SJCRH30 (cell line): ENCODE measurements at regions not wholly inside any gene's neighbourhood (a gene's known extent, or its start where the extent isn't known, plus 50 kb on each side); places are given as distances from the start of the nearest gene placed in this dataset.

ENCODE experiments used
- DNase-seq, 2 experiments: peaks; one replicate each; pipeline ENCODE4 v3.0.0-alpha.2; 2015 to 2020
- H3K27ac ChIP-seq: fragments of 250-450 bp; sonication (Bioruptor Pico); 2 replicates; pipeline ENCODE4 v1.5.1; 2020; ENCODE audit warnings: mild to moderate bottlenecking, moderate library complexity
- H3K27me3 ChIP-seq: fragments of 250-450 bp; sonication (Bioruptor Pico); 2 replicates; pipeline ENCODE4 v1.5.1; 2020; ENCODE audit warnings: mild to moderate bottlenecking, moderate library complexity
- H3K36me3 ChIP-seq: fragments of 250-450 bp; sonication (Bioruptor Pico); 2 replicates; pipeline ENCODE4 v1.5.1; 2020; ENCODE audit warnings: mild to moderate bottlenecking, moderate library complexity
- H3K4me1 ChIP-seq: fragments of 250-450 bp; sonication (Bioruptor Pico); 2 replicates; pipeline ENCODE4 v1.5.1; 2020; ENCODE audit warnings: mild to moderate bottlenecking, moderate library complexity
- H3K4me3 ChIP-seq: fragments of 250-450 bp; sonication (Bioruptor Pico); 2 replicates; pipeline ENCODE4 v1.5.1; 2020; ENCODE audit warnings: mild to moderate bottlenecking, moderate library complexity
- H3K9me3 ChIP-seq: fragments of 250-450 bp; sonication (Bioruptor Pico); replicated peaks from 2 replicates; pipeline ENCODE4 v1.5.1; 2020; ENCODE audit warnings: mild to moderate bottlenecking, moderate library complexity

DNA sequence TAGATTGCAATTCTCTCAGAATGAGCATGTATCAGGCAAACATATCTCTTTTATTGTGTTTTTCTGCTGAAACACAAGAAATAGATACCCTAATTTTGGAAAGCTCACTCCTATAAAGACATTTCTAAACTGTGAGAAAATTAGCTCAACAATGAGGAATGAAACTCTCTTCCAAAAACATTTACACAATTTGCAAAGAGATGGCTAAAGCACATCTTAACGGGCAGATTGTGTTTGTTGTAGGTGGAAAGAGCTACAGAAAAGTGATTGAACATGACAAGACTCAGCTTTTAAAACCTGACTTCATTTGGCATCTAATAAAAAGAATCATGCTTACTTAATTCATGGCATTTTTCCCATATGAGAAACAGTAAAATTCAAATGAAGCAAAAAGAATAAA, 175.0 kb upstream of the SLC39A10 start:
- DNase-seq: no peak
- peaks cover 7% of the 10 kb centered on the region for H3K4me1 ChIP-seq
- H3K27me3 ChIP-seq: no peaks in the 10 kb centered on the region
- peaks cover 5% of the 10 kb centered on the region; the same call in 1 of the 2 replicates for H3K9me3 ChIP-seq
- H3K27ac ChIP-seq: no peak overlapping the region
- H3K4me3 ChIP-seq: no peak overlapping the region
- H3K36me3 ChIP-seq: no peaks in the 10 kb centered on the region

DNA sequence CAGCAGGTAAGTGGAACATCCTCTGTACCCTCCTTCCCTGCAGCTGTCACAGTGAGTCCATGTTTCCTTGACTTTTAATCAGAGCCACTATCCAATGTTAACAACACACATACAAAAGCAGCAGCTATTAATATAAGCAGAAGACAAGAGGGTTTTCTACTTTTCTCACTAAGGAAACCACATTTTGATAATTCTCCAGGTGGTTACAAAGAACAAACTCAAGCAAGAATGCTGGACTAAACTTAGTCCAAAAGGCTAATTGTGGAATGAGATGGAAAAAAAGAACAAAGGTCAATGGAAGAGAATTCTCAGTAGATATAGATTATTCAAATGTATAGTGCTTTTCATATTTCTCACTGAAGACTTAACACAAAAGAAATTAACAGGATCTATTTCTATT, 176.9 kb upstream of the SLC39A10 start:
- H3K36me3 ChIP-seq: no peaks in the 10 kb centered on the region
- H3K4me3 ChIP-seq: no peak overlapping the region
- no peaks in the 10 kb centered on the region for H3K4me1 ChIP-seq
- no peak for DNase-seq
- 0 out of 2 replicates have a peak, but pooled peaks cover 3% of the 10 kb centered on the region for H3K27me3 ChIP-seq
- H3K27ac ChIP-seq: no peak overlapping the region
- peaks cover 6% of the 10 kb centered on the region; the same call in 1 of the 2 replicates for H3K9me3 ChIP-seq

DNA sequence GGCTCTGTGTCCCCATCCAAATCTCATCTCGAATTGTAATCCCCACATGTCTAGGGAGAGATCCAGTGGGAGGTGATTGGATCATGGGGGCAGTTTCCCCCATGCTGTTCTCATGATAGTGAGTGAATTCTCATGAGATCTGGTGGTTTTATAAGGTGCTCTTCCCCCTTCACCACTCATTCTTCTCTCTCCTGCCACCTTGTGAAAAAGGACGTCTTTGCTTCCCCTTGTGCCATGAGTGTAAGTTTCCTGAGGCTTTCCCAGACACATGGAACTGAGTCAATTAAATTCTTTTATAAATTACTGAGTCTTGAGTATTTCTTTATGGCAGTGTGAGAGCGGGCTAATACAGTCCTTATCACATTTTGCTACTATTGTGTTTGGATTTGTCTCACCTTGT, 177.6 kb upstream of the SLC39A10 start:
- H3K36me3 ChIP-seq: no peaks in the 10 kb centered on the region
- H3K27ac ChIP-seq: no peak overlapping the region
- H3K4me3 ChIP-seq: no peak overlapping the region
- no peaks in the 10 kb centered on the region for H3K4me1 ChIP-seq
- no peak for DNase-seq
- H3K27me3 ChIP-seq: 0 out of 2 replicates have a peak, but pooled peaks cover 3% of the 10 kb centered on the region
- H3K9me3 ChIP-seq: peaks cover 6% of the 10 kb centered on the region; the same call in 1 of the 2 replicates

DNA sequence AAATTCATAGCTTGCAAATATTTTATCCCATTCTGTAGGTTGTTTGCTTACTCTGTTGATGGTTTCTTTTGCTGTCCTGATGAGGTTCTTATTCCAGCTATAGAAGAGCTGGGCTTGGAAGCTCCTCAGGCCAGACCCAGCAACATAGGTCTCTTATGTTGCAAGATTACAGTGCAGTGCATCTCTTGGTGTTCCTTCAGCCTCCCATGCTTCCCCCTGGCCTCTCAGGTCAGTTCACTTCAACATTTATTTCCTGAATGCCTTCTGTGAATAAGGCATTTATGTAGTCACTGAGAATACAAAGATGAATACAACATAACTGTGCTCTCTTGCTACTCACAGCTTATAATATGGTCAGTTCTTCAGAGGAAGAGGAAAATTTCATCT, 179.0 kb upstream of the SLC39A10 start:
- DNase-seq: no peak
- Histone ChIP-seq H3K36me3 (no peaks in the 10 kb centered on the region), H3K9me3 (peaks cover 6% of the 10 kb centered on the region; the same call in 1 of the 2 replicates), H3K4me3 (no peak overlapping the region), H3K27ac (no peak overlapping the region), H3K27me3 (0 out of 2 replicates have a peak, but pooled peaks cover 3% of the 10 kb centered on the region), H3K4me1 (no peaks in the 10 kb centered on the region)

DNA sequence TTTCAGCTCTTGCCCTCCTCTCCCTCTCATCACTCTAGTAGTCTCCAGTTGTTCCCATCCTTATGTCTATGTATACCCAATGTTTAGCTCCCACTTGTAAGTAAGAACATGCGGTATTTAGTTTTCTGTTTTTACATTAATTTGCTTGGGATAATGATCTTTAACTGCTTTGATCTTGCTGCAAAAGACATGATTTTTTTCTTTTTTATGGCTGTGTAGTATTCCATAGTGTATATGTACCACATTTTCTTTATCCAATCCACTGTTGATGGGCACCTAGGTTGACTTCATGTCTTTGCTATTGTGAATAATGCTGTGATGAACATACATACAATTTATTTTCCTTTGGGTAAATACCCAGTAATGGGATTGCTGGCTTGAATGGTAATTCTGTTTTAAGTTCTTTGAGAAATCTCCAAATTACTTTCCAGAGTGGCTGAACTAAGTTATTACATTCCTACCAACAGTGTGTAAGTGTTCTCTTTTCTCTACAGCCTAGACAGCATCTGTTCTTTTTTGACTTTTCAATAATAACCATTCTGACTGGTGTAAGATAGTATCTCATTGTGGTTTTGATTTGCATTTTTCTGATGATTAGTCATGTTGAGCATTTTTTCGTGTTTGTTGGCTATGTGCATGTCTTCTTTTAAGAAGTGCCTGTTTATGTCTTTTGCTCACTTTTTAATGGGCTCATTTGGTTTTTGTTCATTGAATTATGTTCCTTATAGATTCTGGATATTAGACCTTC, 179.6 kb upstream of the SLC39A10 start:
- peaks cover 6% of the 10 kb centered on the region; the same call in 1 of the 2 replicates for H3K9me3 ChIP-seq
- H3K4me3 ChIP-seq: no peak overlapping the region
- H3K27ac ChIP-seq: no peak overlapping the region
- no peaks in the 10 kb centered on the region for H3K36me3 ChIP-seq
- no peaks in the 10 kb centered on the region for H3K4me1 ChIP-seq
- DNase-seq: peak in 1 of 2 experiments; percentile 29
- H3K27me3 ChIP-seq: 0 out of 2 replicates have a peak, but pooled peaks cover 3% of the 10 kb centered on the region

DNA sequence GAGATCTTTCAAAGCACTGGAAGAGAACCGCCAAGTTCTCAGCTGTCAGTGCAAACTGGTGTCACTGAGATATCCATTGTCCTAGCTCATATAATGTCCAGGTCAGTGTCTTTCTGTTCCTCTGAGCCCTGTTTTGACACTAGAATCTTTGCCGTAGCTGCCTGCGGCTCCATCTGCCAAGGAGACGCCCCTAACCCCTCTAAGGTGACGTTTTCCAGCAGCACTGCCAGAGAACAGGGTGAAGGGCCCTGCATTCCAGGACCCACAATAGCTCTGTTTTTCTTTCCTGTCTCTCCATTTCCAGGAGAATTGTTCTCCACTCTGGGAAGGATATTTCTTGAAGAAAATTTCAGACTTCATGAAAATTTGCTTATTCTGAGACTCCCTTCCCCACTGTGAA, 181.7 kb upstream of the SLC39A10 start:
- Histone ChIP-seq H3K27me3 (0 out of 2 replicates have a peak, but pooled peaks cover 3% of the 10 kb centered on the region), H3K4me3 (no peak overlapping the region)

DNA sequence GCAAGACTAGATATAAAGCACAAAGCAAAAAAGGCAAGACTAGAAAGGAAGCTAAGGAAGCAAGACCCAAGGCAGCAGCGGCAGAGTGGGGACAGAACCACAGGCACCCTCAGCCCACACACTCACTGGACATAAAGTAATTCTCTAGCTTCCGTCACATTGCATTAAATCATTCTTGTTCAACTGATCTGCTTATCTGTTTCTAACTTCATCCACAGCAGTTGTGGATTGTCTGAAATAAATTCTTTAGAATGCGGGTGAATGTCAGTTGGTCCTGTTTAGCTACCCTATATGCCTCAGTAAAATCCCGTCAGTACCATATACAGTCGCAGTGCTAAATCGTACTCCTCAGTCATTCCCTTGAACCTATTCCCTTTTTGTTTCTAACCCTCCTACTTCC, 183.2 kb upstream of the SLC39A10 start:
- no peak for DNase-seq
- Histone ChIP-seq H3K27ac (no peak overlapping the region), H3K27me3 (0 out of 2 replicates have a peak, but pooled peaks cover 3% of the 10 kb centered on the region), H3K36me3 (no peaks in the 10 kb centered on the region), H3K9me3 (peaks cover 6% of the 10 kb centered on the region; the same call in 1 of the 2 replicates), H3K4me3 (no peak overlapping the region), H3K4me1 (no peaks in the 10 kb centered on the region)

More for the DNA sequence above, 181.7 kb upstream of the SLC39A10 start:
- Histone ChIP-seq H3K4me1 (no peaks in the 10 kb centered on the region), H3K9me3 (peaks cover 6% of the 10 kb centered on the region; the same call in 1 of the 2 replicates), H3K27ac (no peak overlapping the region), H3K36me3 (no peaks in the 10 kb centered on the region)
- no peak for DNase-seq

DNA sequence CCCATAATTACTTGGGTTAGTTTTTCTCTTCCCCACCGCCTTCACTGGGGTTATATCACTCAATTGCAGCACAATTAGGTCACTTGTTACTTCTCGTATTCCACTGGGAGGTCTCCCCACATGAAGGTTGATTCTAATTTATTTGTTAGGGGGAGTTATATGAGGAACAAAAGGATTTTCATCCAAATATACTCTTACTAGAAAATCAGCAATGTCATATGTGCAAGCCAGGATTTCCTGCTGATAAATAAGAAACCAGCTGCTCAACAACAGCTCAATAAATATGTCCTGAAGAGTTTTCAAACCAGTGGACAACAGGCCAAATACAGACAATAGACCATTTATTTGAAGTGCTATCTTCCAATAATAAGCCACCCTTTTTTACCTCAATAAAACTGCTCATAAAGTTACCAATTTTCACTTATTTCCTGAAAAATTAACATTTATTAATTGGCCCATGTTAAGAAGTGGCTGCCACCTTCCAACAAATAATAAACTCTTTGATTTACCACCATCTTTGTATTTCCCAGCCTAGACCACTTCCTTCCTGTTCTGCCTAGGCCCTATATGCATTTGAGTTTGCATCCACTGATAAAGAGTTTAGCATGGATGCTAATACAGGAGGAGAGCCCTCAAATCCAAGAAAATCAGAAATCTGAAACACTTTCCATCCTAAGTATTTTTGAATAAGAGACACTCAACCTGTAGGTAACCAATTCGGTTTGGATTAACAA, 184.4 kb upstream of the SLC39A10 start:
- no peaks in the 10 kb centered on the region for H3K36me3 ChIP-seq

DNA sequence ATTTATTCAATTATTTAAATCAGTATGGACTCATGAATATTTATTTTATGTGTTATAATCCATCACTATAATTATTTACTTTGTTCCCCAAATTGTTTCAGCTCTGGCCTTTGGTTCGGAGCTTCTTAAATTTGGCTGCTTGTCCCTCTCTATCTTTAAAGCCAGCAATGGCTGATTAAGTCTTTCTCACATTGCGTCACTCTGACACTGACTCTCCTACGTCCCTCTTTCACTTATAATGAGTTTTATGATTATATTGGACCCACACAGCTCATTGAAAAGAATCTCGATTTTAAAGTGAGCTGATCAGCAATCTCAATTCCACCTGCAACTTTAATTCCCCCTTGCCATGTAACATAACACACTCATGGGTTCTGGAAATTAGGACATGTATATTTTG, 185.2 kb upstream of the SLC39A10 start:
- Histone ChIP-seq H3K4me1 (no peaks in the 10 kb centered on the region), H3K27me3 (0 out of 2 replicates have a peak, but pooled peaks cover 3% of the 10 kb centered on the region), H3K27ac (no peak overlapping the region), H3K9me3 (no peaks in the 10 kb centered on the region), H3K36me3 (no peaks in the 10 kb centered on the region), H3K4me3 (no peak overlapping the region)
- DNase-seq: no peak

More for the DNA sequence above, 184.4 kb upstream of the SLC39A10 start:
- H3K27ac ChIP-seq: no peak overlapping the region
- peaks cover 6% of the 10 kb centered on the region; the same call in 1 of the 2 replicates for H3K9me3 ChIP-seq
- H3K4me3 ChIP-seq: no peak overlapping the region
- H3K4me1 ChIP-seq: no peaks in the 10 kb centered on the region
- 0 out of 2 replicates have a peak, but pooled peaks cover 3% of the 10 kb centered on the region for H3K27me3 ChIP-seq
- DNase-seq: no peak

DNA sequence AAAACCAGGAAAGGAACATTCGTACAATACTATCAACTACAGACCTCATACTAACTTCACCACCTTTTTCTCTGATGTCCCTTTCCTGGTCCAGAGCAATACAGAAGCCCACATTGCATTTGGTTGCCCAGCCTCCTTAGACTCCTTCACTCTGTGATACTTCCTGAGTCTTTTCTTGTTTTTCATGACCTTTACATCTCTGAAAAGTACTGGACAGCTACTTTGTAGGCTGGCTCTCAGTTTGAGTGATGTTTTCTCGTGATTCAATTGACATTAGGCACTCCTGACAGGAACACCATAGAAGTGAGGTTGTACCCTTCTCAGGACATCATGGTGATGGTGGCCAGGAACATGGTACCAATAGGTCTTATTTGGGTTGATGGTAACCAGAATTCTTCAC, 185.9 kb upstream of the SLC39A10 start:
- no peak overlapping the region for H3K27ac ChIP-seq
- H3K4me1 ChIP-seq: no peaks in the 10 kb centered on the region
- DNase-seq: no peak
- no peaks in the 10 kb centered on the region for H3K9me3 ChIP-seq
- 0 out of 2 replicates have a peak, but pooled peaks cover 3% of the 10 kb centered on the region for H3K27me3 ChIP-seq
- H3K36me3 ChIP-seq: no peaks in the 10 kb centered on the region
- H3K4me3 ChIP-seq: no peak overlapping the region

DNA sequence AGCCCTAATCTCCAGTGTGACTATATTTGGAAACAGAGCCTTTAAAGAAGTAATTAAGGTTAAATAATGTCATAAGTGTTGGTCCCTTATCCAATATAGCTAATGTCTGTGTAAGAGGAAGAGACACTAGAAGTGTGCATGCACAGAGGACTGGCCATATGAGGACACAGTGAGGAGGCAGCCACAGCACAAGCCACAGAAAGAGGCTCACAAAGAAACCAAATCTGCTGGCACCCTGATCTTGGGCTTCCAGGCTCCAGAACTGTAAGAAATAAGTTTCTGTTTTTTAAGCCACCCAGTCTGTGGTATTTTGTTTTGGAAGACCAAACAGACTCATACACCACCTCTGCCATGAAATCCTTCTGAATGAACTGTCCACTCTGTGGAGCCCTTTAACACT, 186.4 kb upstream of the SLC39A10 start:
- Histone ChIP-seq H3K27ac (no peak overlapping the region), H3K4me3 (no peak overlapping the region), H3K9me3 (no peaks in the 10 kb centered on the region), H3K36me3 (no peaks in the 10 kb centered on the region), H3K27me3 (0 out of 2 replicates have a peak, but pooled peaks cover under 1% of the 10 kb centered on the region), H3K4me1 (no peaks in the 10 kb centered on the region)
- no peak for DNase-seq

DNA sequence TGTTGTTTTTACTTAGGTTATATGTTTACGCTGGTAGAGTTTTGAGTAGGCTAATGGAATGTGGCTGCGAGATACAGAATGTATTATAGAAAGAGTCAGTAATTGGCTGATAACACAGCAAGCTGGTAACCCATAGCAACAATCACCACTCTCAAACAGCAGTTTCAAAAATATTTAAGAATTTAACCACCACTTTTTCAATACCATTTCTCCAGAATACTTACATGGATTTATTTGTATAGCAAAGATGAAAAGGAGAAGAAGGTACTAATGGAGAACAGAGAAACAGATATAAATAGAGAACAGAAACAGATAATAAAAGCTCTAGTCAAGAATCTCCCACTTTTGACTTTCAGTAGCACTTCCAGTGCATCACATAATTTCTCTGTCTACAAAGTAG, 188.3 kb upstream of the SLC39A10 start:
- Histone ChIP-seq H3K27me3 (no peaks in the 10 kb centered on the region), H3K36me3 (no peaks in the 10 kb centered on the region), H3K4me3 (no peak overlapping the region), H3K4me1 (no peaks in the 10 kb centered on the region), H3K9me3 (no peaks in the 10 kb centered on the region), H3K27ac (no peak overlapping the region)
- no peak for DNase-seq

DNA sequence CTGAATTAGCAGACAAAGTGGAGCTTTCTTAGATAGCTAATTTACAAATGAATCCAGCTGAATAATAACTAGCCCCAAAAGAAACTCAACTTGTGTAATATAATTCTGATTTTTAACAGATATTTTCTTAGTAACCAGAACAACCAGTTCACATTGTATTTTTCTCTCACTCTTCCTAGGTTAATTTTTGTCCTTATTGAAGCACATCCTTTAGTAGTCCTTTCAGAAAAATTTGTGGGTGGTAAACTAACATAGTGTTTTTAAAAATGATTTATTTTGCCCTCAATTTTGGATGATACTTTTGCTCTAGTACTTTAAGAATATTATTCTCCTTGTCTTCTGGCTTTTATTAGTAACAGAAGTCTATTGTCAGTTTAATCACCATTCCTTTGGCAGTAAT, 190.6 kb upstream of the SLC39A10 start:
- H3K27ac ChIP-seq: no peak overlapping the region
- DNase-seq: no peak
- no peaks in the 10 kb centered on the region for H3K9me3 ChIP-seq
- no peaks in the 10 kb centered on the region for H3K36me3 ChIP-seq
- H3K4me1 ChIP-seq: no peaks in the 10 kb centered on the region
- H3K4me3 ChIP-seq: no peak overlapping the region
- no peaks in the 10 kb centered on the region for H3K27me3 ChIP-seq

DNA sequence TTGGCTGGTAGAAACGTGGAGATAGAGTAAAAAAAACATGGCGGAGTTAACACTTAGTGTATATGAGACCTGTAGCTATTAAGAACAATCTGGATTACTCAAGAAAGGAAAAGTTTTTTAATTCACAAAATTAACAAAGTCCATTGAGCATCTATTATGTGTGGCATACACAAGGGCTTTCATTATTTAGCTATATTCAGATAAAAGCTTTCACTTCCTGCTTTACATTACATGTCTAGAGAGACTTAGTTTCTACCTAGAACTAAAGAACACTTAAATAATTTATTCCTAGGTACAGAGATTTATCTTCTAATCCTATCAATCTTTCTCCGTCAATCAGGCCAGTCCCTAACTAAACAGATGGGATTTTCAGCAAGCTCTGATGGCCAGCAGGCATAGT, 196.0 kb upstream of the SLC39A10 start:
- no peak overlapping the region for H3K27ac ChIP-seq
- H3K9me3 ChIP-seq: no peaks in the 10 kb centered on the region
- H3K36me3 ChIP-seq: no peaks in the 10 kb centered on the region
- no peak overlapping the region for H3K4me3 ChIP-seq
- no peak for DNase-seq
- H3K4me1 ChIP-seq: no peaks in the 10 kb centered on the region
- 0 out of 2 replicates have a peak, but pooled peaks cover 3% of the 10 kb centered on the region for H3K27me3 ChIP-seq

DNA sequence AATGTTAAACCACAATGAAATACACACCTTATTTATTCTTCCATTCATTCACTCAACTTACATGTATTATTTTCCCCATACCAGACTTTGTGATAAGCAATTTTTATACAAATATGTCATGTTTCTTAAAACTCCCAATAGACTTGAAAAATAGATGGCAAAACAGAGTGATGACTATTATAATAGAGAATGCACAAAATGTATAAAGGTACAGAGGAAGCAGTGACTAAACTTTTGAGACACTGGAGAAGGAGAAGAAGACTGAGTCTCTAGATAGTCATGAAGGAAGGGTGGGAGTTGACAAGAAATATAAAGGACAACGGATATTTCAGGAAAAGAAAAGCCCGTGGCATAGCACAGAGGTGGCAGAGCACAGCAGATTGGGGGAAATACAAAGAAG, 198.1 kb upstream of the SLC39A10 start:
- no peak for DNase-seq

More for the DNA sequence above, 198.1 kb upstream of the SLC39A10 start:
- Histone ChIP-seq H3K36me3 (no peaks in the 10 kb centered on the region), H3K27me3 (peaks cover 6% of the 10 kb centered on the region; the same call in 1 of the 2 replicates), H3K4me1 (no peaks in the 10 kb centered on the region), H3K27ac (no peak overlapping the region), H3K4me3 (no peak overlapping the region), H3K9me3 (no peaks in the 10 kb centered on the region)
